ENCODE measurements at regions not wholly inside any gene's neighbourhood (a gene's known extent, or its start where the extent isn't known, plus 50 kb on each side); places are given as distances from the start of the nearest gene placed in this dataset.

GRCh38 chr1:30166174-30166573 is 557.2 kb downstream of the MATN1 start:
- TF ChIP-seq GATA2 (IDR thresholded peaks at IDR 0.05; ENCODE audit: low read depth, low read length), result no peak
- TF ChIP-seq GATA3 (IDR thresholded peaks at IDR 0.05; ENCODE audit: low read depth, low read length), result no peak

All from SH-SY5Y (cell line).